ENCODE measurements at regions not wholly inside any gene's neighbourhood (a gene's known extent, or its start where the extent isn't known, plus 50 kb on each side); places are given as distances from the start of the nearest gene placed in this dataset.
A peak's percentile ranks its signal among the peaks of the same experiment; 100 is the strongest.

GRCh38 chr20:16801919-16802651, 53.9 kb downstream of the OTOR start:
- Mint-ChIP-seq H3K4me1 (ENCODE audit: low read depth) (no peaks in the 10 kb centered on the region; the same call in 1 of the 2 replicates), H3K27ac (no peak overlapping the region), H3K36me3 (ENCODE audit: low read depth) (no peaks in the 10 kb centered on the region), H3K9me3 (no peaks in the 10 kb centered on the region), H3K4me3 (no peak overlapping the region), H3K27me3 (ENCODE audit: insufficient read depth) (peaks cover 2% of the 10 kb centered on the region)
- DNase-seq = peak; percentile 33
- peak; percentile 91 for TF ChIP-seq CTCF (IDR thresholded peaks at IDR 0.05)

GRCh38 chr20:16802652-16802935, 54.4 kb downstream of the OTOR start:
- no peaks in the 10 kb centered on the region for H3K36me3 Mint-ChIP-seq (ENCODE audit: low read depth)
- no peak for TF ChIP-seq CTCF (IDR thresholded peaks at IDR 0.05)
- H3K27ac Mint-ChIP-seq = no peak overlapping the region
- H3K9me3 Mint-ChIP-seq = no peaks in the 10 kb centered on the region
- H3K4me3 Mint-ChIP-seq = no peak overlapping the region
- peaks cover 4% of the 10 kb centered on the region for H3K27me3 Mint-ChIP-seq (ENCODE audit: insufficient read depth)
- no peaks in the 10 kb centered on the region; the same call in 1 of the 2 replicates for H3K4me1 Mint-ChIP-seq (ENCODE audit: low read depth)
- no peak for DNase-seq

GRCh38 chr20:16803965-16804792, 56.0 kb downstream of the OTOR start:
- no peaks in the 10 kb centered on the region; the same call in 1 of the 2 replicates for H3K4me1 Mint-ChIP-seq (ENCODE audit: low read depth)

GRCh38 chr20:16804793-16805187, 56.6 kb downstream of the OTOR start:
- Mint-ChIP-seq H3K27me3 (ENCODE audit: insufficient read depth) (peaks cover 7% of the 10 kb centered on the region), H3K9me3 (no peaks in the 10 kb centered on the region), H3K4me3 (no peak overlapping the region)

More at GRCh38 chr20:16803965-16804792, 56.0 kb downstream of the OTOR start:
- peak; percentile 90 for TF ChIP-seq CTCF (IDR thresholded peaks at IDR 0.05)
- no peak overlapping the region for H3K4me3 Mint-ChIP-seq
- H3K36me3 Mint-ChIP-seq (ENCODE audit: low read depth) = no peaks in the 10 kb centered on the region
- no peak overlapping the region for H3K27ac Mint-ChIP-seq
- peak; percentile 41 for DNase-seq
- peaks cover 7% of the 10 kb centered on the region for H3K27me3 Mint-ChIP-seq (ENCODE audit: insufficient read depth)
- H3K9me3 Mint-ChIP-seq = no peaks in the 10 kb centered on the region

GRCh38 chr20:16806061-16806460, 57.9 kb downstream of the OTOR start:
- Mint-ChIP-seq H3K27me3 (ENCODE audit: insufficient read depth) (peaks cover 9% of the 10 kb centered on the region), H3K27ac (no peak overlapping the region), H3K4me3 (no peak overlapping the region), H3K4me1 (ENCODE audit: low read depth) (no peaks in the 10 kb centered on the region; the same call in 1 of the 2 replicates), H3K36me3 (ENCODE audit: low read depth) (no peaks in the 10 kb centered on the region), H3K9me3 (no peaks in the 10 kb centered on the region)
- no peak for TF ChIP-seq CTCF (IDR thresholded peaks at IDR 0.05)
- DNase-seq = no peak

More at GRCh38 chr20:16804793-16805187, 56.6 kb downstream of the OTOR start:
- Mint-ChIP-seq H3K36me3 (ENCODE audit: low read depth) (no peaks in the 10 kb centered on the region), H3K4me1 (ENCODE audit: low read depth) (no peaks in the 10 kb centered on the region; the same call in 1 of the 2 replicates), H3K27ac (no peak overlapping the region)
- TF ChIP-seq CTCF (IDR thresholded peaks at IDR 0.05) = no peak
- DNase-seq = no peak

Data from HFFc6 (cell line).